GM19467 (cell line): ENCODE measurements at regions not wholly inside any gene's neighbourhood (a gene's known extent, or its start where the extent isn't known, plus 50 kb on each side); places are given as distances from the start of the nearest gene placed in this dataset.
"Not testable (repeated sequence)": the region's sequence is repeated elsewhere in the genome, so short reads cannot be mapped to it uniquely, and the experiment has no call there.

Experiments
- ATAC-seq: cut with Tn5 transposase; IDR thresholded peaks from one replicate; pipeline ENCODE4 v1.9.1; 2021; ENCODE audit warnings: mild to moderate bottlenecking, moderate library complexity; ENCODE audit not compliant: unreplicated experiment

DNA sequence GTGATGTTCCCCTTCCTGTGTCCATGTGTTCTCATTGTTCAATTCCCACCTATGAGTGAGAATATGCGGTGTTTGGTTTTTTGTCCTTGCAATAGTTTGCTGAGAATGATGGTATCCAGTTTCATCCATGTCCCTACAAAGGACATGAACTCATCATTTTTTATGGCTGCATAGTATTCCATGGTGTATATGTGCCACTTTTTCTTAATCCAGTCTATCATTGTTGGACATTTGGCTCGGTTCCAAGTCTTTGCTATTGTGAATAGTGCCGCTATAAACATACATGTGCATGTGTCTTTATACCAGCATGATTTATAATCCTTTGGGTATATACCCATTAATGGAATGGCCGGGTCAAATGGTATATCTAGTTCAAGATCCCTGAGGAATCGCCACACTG, 229.4 kb downstream of the HTR1A start:
- not testable (repeated sequence) for ATAC-seq

DNA sequence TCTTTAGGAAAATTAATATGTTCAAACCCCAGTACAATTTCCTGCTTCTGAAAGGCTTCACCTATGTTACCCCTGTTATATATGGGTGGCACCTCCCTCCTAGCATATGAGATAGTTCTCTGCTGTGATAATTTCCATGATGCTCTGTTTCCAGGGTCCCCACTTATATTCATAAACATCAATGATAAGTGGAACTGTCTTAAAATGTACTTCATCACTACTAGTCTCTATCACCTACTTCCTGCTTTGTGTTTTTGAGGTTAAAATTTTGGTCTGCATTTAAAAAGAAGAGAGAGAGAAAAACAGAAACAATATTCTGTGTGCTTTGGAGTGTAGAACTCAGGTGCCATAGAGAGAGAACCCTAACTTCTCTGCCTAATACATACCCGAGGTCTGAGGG, 234.7 kb downstream of the HTR1A start:
- ATAC-seq = no peak

DNA sequence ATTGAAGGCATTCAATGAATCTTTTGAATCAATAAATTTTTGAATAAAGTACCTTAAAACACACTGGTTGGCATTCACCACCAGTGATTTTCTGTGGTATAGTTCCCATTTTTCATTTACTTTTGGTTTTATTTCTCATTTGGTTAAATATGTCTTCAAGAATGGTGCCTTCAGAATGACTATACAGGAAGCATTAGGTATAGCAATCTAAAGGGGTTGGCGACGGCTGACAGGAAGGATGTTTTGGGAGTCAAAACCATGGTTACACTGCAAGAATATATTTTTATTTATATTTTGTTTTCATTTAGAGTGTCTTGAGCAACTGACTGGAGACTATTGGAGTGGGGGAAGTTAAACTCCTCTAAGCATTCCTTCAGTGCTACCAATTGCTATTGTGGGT, 235.7 kb downstream of the HTR1A start:
- peak; percentile 68 for ATAC-seq

DNA sequence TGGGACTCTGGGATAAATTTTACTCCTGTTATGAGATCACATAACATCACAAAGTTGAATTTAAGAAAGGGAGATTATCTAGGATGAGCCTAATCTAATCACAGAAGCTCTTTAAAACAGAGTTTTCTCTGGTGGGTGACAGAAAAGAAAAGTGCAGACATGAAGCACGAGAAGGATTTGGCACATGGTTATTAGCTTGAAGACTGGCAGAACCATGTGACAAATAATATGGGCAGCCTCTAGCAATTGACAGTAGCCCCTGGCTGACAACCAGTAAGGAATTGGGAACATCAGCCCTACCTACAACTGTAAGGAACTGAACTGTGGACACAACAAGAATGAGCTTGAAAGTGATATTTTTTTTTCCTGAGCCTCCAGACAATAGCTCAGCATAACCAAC, 243.1 kb downstream of the HTR1A start:
- no peak for ATAC-seq

DNA sequence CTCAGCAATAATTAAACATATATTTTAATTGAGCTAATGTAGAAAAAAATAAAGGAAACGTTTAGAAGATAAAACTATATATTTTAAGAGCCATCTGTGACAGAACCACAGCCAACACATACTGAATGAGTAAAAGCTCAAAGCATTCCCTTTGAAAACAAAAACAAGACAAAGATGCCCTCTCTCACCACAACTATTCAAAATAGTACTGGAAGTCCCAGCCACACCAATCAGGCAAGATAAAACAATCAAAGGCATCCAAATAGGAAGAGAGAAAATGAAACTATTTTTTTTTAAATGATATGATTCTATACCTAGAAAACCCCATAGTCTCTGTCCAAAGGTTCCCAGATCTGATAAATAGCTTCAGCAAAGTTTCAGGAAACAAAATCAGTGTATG, 262.0 kb downstream of the HTR1A start:
- no peak for ATAC-seq

DNA sequence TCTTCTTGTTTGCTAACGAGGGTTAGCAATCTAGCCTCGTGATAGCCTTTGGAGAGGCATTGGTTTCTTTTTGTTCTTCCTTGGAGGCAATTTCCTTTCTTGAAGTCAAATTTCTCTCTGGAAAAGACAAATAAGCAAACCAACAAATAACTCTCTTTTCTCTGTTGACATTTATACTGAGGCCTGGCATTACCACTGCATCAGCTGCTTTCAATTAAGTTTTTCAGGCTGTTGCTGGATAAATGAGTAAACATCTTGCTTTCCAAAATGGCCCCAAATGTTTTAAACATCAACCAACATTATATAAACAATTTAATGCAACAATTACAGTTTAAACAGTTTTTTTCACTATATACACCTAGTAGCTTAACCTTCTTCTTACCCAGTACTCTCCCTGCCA, 264.4 kb downstream of the HTR1A start:
- ATAC-seq = no peak

DNA sequence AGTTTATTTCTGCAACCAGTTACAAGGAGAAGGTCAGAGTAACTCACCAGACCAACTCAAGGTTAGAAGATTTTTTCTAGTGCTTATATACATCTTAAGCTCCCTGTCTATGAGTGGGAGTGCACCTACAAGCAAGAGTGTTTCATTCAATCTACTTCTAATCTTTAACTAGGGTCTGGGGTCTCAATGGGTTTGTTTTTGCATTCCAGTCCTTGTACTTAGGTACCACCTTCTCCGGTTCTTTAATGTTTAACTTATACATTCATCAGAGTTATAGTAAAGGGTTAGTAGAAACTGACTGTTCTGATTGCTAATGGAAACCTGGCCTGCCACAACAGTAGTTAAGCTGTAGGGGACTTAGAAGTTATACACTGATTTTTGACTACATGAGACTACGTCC, 271.7 kb downstream of the HTR1A start:
- no peak for ATAC-seq

DNA sequence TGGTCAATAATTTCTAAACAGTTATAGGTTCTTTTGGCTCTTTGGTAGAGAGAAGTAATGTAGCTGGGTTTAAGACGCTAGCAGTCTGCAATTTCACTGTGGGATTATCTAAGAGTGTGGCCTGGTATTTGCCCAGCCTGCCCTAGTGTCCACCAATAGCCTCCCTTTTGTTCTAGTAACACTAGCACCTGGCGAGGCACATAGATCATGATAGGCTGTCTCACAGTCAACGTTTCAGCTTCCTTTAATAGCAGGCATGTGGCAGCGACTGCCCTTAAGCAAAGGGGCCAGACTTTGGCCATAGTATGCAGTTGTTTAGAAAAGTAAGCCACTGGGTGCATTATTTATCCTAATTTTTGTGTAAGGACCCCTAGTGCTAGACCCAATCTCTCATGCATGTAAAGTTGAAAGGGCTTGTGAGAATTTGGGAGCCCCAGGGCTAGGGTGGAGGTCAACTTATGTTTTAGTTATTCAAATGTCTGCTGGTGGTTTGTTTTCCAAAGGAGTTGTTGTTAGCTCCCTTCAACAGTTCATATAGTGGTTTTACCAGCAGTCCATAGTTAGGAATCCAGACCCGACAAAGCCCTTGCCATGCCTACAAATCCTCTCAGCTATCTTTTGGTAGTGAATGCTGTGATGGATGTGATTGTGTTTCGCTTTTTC, 274.3 kb downstream of the HTR1A start:
- ATAC-seq = no peak

DNA sequence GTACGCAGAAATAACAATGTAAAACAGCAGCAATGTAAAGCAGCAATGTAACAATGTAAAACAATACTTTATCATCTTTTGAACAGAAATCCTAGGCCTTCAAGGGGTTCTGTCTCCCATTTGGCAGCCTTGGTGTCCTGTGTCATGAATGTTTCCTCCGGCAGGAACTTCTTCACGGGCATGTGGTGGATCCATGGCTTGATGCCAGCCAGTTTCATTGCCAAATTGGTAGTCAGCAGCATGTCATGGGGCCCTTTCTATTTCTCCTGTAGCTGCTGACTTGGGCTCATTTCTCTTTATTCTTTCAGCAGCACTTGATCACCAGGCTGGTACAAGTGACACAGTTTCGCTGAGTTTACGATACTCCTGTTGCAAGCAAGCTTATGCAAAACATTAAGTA, 275.3 kb downstream of the HTR1A start:
- no peak for ATAC-seq

DNA sequence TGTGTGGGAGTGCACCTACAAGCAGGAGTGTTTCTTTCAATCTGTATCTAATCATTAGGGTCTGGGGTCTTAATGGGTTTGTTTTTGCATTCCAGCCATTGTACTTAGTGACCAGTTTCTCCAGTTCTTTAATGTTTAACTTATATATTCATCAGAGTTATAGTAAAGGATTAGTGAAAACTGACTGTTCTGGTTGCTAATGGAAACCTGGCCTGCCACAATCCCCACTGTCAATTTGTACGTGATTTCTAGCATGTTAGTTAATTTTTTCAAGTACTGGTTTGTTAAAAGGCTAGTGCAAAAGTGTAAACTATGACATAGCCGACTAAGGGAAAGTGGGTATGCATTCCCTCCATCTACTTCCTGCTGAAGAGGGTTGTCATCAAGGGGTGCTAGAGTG, 276.1 kb downstream of the HTR1A start:
- no peak for ATAC-seq

DNA sequence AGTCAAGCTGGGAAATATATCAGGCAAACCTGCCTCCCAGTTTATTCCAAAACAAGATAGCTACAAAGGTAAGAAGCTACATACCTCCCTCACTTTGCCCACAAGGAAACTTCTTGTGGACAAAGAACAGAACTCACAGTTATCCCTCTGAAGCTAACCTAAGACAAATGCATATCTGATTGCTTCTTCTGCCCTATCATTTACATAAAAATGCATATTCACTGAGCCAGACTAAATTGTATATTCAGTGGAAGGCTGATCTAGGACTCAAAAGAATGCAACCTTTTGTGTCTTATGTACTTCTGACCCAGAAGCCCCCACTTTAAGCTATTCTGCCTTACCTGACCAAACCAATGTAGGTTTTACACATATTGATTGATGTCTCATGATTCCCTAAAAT, 276.8 kb downstream of the HTR1A start:
- ATAC-seq = no peak

DNA sequence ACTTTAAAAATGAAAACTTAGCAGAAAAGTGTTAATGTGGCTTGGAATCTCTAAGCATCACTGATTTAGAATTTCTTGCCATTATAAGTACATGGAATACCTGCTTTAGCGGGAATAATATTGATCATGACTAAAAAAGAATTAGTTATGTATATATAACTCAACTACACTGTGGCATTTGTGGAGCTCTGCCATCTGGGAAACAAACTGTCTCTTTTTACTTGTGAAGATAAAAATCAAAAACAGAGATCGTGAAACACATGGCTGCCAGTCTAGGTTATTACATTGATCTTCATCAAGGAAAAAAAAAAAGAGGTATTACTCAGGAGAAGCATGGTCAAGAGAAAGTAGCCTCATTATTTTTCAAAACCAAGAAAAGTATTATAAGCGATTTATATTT, 287.4 kb downstream of the HTR1A start:
- ATAC-seq = no peak

DNA sequence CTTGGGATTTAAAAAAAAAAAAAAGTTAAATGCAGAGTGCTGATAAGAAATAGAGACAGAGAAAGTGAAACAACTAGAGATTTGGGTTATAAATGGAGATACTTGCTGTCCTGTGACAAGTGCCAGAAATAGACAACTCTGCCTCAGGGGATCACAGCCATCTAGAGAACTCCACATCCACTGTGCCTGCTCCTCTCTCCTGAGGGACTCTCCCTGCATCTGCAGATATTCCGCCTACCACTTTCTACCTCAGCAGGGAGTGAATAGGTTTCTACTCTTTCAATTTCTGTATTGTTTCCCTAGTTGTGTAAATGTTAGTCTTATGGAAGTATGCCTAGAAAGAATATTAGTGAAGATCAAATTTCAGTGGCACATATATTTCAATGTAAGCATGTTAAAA, 307.2 kb downstream of the HTR1A start:
- ATAC-seq = no peak

DNA sequence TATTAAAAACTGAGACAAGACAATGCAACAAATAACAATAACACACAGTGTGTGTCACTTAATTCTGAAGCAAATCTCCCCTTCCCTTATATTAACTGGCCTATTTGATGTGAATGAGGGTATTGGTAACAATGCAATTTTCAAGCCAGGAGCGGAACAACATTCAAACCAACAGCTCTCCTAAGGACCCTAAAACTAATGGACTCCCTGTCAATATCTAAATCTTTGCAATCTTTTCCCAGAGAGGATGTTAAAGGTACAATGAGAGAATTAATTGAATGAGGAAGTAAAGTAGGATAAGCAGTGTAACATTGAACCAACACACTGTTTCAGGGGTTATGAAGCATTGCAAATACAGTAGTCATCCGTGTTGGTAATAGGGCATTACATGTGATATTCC, 311.7 kb downstream of the HTR1A start:
- no peak for ATAC-seq

DNA sequence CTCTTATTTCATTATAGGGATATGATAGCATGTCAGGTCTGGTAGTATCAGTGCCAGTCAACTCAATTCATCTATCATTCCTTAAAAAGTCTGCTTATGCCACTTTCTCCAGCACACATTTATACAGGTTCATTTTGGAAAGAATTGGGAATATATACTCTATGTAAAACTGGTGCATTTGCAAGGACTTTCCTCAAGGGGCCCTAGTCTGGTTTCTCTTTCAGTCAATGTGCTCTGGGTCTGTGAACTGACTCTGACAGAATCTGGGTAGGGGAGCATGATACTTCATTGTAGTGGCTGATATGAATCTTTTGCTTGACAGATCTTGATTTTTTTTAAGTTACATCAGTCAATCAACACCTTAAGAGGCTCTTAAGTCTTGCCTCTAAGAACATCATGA, 313.9 kb downstream of the HTR1A start:
- ATAC-seq = no peak

DNA sequence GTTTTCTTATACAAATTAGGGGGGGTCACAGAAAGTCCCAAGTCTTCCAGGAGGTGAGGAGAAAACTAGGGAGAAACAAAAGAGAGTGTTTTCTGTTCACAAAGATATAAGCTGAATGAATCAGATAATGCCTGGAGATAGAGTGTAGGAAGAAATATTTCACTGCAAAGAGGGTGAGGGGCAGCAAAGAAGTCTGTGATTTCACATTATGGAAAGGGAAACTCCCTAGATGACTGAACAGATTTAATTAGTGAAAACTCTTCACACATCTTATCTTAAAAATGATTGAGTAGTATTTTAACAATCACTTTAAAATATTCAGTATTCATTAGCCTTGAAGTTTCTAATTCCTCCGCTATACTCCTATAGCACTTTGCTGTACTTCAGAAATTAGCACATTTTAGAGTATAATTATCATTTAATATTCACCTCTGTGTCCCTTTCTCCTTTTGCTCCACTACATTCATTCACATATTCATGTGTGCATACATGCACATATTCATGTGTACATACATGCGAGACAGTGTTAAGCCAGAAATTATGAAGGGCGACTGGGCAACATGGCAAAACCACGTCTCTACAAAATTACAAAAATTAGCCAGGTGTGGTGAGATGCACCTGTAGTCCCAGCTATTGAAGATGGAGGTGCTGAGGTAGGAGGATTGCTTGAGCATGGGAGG, 332.2 kb downstream of the HTR1A start:
- ATAC-seq = no peak

DNA sequence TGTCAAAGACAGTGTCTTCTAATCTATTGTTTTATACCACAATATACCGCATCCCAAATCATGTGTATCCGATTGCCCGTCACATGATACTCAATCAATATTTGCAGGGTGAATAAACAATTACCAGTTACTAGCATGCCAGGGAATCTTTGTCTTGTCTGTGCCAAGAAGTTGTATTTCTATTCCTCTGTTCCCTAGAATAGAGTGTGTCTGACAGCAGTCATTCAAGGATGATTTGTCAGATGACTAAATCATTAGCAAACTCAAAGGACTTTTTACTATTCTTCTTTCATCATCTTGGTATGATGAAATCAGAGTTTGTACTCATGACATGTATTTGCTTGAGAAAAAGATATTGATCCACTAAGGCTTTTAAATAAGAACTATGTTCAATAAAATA, 348.8 kb downstream of the HTR1A start:
- no peak for ATAC-seq

DNA sequence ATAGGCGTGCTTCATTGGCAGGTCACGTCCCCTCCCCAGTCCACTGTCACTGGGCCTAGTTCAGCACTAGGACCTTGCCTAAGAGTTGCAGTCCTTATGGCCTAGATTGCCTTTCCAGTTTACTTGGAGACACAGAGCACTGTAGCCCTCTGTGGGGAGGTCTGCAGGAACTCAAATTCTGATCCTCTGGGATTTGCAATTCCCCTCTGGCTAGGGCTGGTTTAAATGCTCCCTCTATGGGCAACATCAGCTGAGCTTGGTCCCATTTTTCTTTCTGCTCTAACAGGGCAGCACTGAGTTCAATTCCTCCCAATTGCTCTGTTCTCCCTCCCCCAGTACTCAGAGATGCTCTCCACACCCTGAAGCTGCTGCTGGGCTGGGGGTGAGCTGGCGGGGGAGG, 358.2 kb downstream of the HTR1A start:
- no peak for ATAC-seq

DNA sequence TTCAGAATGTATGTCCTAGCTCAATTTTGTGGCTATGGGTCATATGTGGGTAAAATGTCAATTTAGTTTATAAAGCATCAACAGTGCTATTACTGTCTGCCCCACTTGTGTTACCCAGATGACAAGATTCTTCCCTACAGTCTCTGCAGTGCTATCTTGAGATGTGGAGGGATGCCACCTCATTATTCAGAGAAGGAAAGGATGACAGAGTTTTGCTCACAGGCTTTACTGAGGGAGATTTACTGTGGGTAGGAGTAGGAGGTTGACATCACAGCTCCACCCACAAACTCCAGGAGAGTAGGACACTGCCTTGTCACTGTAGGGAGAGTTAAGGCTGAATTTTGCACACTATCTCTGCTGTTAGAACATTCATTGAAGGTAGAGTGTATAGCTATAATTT, 359.3 kb downstream of the HTR1A start:
- no peak for ATAC-seq

DNA sequence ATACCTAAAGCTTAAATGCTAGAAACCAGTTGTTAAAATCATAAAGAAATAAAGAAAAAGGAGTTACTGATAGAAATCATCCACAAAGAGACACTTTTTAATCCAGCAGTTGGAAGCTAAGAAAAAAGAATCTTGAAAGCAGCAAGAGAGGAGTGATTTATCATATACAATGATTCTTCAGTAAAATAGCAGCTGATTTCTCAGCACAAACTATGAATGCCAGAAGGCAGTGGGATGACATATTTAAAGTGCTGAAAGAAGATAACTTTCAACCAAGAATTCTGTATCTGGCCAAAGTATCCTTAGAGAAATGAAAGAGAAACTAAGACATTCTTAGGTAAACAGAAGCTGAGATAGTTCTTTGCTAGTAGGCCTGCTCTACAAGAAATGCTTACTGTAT, 366.0 kb downstream of the HTR1A start:
- no peak for ATAC-seq

DNA sequence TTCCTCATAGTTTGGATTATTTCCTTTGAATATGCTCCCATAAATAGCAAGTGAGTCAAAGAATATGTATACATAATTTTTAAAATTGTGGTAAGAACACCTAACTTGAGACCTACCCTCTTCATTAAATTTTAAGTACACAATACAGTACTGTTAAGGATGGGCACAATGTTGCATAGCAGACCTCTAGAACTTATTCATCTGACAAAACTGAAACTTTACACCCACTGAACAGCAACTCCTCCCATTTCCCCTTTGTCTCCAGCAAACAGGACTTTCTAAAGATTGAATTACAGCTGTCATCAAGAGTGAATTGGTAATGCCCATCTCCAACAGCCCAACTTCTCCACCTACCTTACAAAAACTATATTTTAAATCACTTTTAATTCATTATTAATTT, 388.9 kb downstream of the HTR1A start:
- ATAC-seq = peak; percentile 51

DNA sequence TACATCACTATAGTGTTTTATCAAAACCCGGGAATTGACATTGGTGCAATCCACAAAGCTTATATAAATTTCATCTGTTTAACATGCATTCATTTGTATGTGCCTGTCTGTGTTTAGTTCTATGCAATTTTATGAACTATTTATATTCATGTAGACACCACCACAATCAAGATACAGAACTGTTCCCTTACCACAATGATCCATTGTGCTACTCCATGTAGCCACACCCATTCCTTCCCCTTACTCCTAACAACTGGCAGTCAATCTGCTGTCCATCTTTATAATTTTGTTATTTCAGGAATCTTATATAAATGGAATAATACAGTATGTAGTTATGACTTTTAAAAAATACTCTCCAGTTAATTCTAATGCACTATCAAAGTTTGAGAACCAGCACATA, 389.5 kb downstream of the HTR1A start:
- ATAC-seq = no peak

DNA sequence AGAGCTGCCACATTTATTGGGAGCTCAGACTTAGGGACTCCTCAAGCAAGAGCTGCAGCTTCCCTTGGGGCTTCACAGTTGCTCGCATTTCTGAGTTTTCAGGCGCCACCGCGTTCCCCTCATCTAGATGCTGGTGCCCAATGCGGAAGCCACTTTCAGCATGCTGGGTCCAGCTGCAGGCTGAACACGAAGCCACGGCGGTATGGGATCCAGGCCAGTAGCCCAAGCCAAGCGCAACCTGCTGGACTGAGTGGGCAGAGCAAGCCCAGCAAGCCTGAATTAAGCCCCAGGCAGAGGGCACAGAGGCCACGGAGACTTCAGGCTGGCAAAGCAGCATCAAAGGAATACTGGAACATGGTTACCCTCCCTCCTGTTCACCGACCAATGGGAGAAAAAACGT, 391.5 kb downstream of the HTR1A start:
- ATAC-seq = no peak
